ENCODE measurements at regions not wholly inside any gene's neighbourhood (a gene's known extent, or its start where the extent isn't known, plus 50 kb on each side); places are given as distances from the start of the nearest gene placed in this dataset.
A peak's percentile ranks its signal among the peaks of the same experiment; 100 is the strongest.
"Not testable (repeated sequence)": the region's sequence is repeated elsewhere in the genome, so short reads cannot be mapped to it uniquely, and the experiment has no call there.

DNA sequence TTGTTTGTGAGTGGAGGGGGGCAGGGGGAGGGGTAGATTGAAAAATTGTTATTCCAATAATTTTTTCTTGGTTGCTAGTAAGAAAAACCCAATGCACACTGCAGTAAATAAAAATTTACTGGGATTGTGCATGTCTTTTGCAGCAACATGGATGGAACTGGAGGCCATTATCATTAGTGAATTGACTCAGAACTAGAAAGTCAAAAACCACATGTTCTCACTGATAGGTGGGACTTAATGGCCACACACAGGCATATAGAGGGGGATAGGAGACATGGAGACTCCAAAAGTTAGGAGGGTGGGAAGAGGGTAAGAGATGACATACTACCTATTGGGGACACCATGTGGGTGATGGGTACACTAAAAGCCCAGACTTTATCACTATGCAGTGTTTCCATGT, 67.2 kb downstream of the BUB3 start:
- H3K36me3 ChIP-seq (ENCODE audit: control insufficient read depth, insufficient read depth, low read length), result no peaks in the 10 kb centered on the region
- H3K9me3 Mint-ChIP-seq, result peaks cover 0 to 4% (median 2%) of the 10 kb centered on the region in 7 donors
- no peak overlapping the region for H3K4me3 ChIP-seq (ENCODE audit: low read depth, low read length)
- no peak for ATAC-seq (ENCODE audit: low read depth in 2 of 2)
- H3K27ac Mint-ChIP-seq, result no peak overlapping the region
- no peak for DNase-seq
- peaks cover 4 to 6% (median 5%) of the 10 kb centered on the region in 4 donors for H3K4me1 Mint-ChIP-seq
- H3K4me1 ChIP-seq (ENCODE audit: control insufficient read depth, insufficient read depth, low read length, poor library complexity, severe bottlenecking), result no peaks in the 10 kb centered on the region
- peaks cover 7% of the 10 kb centered on the region for H3K36me3 Mint-ChIP-seq
- H3K9me3 ChIP-seq (ENCODE audit: control insufficient read depth in 2 of 2, low read length in 2 of 2), result no peaks in the 10 kb centered on the region
- no peaks in the 10 kb centered on the region for H3K27me3 Mint-ChIP-seq
- H3K4me3 Mint-ChIP-seq, result no peak overlapping the region
- no peak overlapping the region for H3K27ac ChIP-seq (ENCODE audit: insufficient read depth, low read length, poor library complexity, severe bottlenecking)
- H3K27me3 ChIP-seq (ENCODE audit: control insufficient read depth, insufficient read depth, low read length), result no peaks in the 10 kb centered on the region

DNA sequence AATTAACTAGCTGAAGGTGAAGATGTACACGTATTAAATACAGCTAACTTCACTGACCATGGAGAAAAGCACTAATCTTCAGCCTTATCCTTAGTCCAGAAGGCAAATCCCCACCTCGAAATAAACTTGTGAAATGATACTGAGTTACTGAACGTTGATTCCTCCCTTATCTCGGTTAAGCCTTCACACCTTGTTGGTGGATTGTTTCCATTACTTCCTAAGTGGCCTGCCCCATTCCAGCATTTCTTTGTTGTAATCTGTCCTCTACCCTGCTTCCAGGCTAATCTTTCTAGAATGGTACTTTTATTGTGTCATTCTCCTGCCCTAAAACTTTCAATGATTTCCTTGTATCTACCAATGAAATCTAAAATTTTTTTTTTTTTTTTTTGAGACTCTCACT, 68.6 kb downstream of the BUB3 start:
- no peaks in the 10 kb centered on the region for H3K9me3 ChIP-seq (ENCODE audit: control insufficient read depth in 2 of 2, low read length in 2 of 2)
- ATAC-seq (ENCODE audit: low read depth in 2 of 2), result no peak
- H3K4me3 ChIP-seq (ENCODE audit: low read depth, low read length), result no peak overlapping the region
- Mint-ChIP-seq H3K27ac (no peak overlapping the region), H3K36me3 (peaks cover 7% of the 10 kb centered on the region), H3K9me3 (peaks cover 0 to 2% (median 0%) of the 10 kb centered on the region in 7 donors), H3K27me3 (no peaks in the 10 kb centered on the region), H3K4me1 (peaks cover 3 to 6% (median 5%) of the 10 kb centered on the region in 4 donors), H3K4me3 (no peak overlapping the region)
- no peaks in the 10 kb centered on the region for H3K27me3 ChIP-seq (ENCODE audit: control insufficient read depth, insufficient read depth, low read length)
- H3K36me3 ChIP-seq (ENCODE audit: control insufficient read depth, insufficient read depth, low read length), result no peaks in the 10 kb centered on the region
- H3K4me1 ChIP-seq (ENCODE audit: control insufficient read depth, insufficient read depth, low read length, poor library complexity, severe bottlenecking), result no peaks in the 10 kb centered on the region
- no peak overlapping the region for H3K27ac ChIP-seq (ENCODE audit: insufficient read depth, low read length, poor library complexity, severe bottlenecking)
- DNase-seq, result no peak

DNA sequence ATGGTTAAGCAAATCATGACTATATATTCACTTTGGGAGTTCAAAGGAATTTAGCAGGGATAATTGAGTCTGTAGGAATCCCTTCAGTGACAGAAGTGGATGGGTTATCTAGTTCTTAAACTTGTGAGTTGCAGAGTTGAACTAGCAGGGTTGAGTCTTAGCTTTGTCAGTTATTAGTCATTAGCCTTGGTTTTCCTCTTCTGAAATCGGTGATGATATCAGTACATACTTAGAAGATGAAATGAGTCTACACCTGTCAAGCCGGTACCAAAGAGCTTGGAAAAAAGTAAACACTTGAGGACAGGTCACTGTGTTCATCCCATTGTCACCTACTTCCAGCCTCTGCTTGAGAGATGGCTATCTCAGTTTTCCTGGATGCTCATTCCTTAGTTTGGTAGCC, 73.5 kb downstream of the BUB3 start:
- no peak overlapping the region for H3K4me3 ChIP-seq (ENCODE audit: low read depth, low read length)
- H3K4me3 Mint-ChIP-seq, result no peak overlapping the region

DNA sequence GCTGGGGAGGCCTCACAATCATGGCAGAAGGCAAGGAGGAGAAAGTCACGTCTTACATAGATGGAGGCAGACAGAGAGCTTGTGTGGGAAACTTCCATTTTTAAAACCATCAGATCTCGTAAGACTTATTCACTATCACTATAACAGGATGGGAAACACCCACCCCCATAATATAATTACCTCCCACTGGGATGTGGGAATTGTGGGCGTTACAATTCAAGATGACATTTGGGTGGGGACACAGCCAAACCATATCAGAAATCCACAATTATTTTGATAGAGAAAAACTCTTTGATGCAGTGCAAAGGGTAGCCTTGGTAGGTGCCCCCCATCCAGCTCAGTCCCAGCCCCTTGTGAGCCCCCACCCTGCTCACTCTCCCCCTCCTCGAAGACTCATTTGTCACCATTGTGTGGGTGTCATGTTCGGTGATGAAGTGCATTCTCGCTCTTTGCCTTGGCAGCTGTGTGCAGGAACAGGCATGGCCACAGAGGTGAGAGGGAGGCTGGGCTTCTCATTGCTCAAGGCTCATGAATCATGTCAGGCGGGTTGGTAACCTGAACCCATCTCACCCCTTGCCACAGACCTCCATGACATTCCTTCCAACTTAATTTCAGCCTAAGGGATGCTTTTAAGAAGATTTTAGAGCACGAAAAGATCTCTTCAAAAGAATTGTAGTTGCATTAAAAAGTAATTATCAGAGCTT, 75.9 kb downstream of the BUB3 start:
- peaks cover 31% of the 10 kb centered on the region for H3K36me3 Mint-ChIP-seq

More for the DNA sequence above, 73.5 kb downstream of the BUB3 start:
- Histone ChIP-seq H3K4me1 (ENCODE audit: control insufficient read depth, insufficient read depth, low read length, poor library complexity, severe bottlenecking) (no peaks in the 10 kb centered on the region), H3K27me3 (ENCODE audit: control insufficient read depth, insufficient read depth, low read length) (no peaks in the 10 kb centered on the region), H3K27ac (ENCODE audit: insufficient read depth, low read length, poor library complexity, severe bottlenecking) (no peak overlapping the region), H3K9me3 (ENCODE audit: control insufficient read depth in 2 of 2, low read length in 2 of 2) (no peaks in the 10 kb centered on the region), H3K36me3 (ENCODE audit: control insufficient read depth, insufficient read depth, low read length) (peaks cover 7% of the 10 kb centered on the region)
- Mint-ChIP-seq H3K36me3 (peaks cover 26% of the 10 kb centered on the region), H3K27ac (no peak overlapping the region), H3K27me3 (no peaks in the 10 kb centered on the region), H3K4me1 (peaks cover 0 to 7% (median 6%) of the 10 kb centered on the region in 4 donors), H3K9me3 (peaks cover 0 to 5% (median 3%) of the 10 kb centered on the region in 7 donors)
- DNase-seq (no peak), ATAC-seq (ENCODE audit: low read depth in 2 of 2) (no peak)

DNA sequence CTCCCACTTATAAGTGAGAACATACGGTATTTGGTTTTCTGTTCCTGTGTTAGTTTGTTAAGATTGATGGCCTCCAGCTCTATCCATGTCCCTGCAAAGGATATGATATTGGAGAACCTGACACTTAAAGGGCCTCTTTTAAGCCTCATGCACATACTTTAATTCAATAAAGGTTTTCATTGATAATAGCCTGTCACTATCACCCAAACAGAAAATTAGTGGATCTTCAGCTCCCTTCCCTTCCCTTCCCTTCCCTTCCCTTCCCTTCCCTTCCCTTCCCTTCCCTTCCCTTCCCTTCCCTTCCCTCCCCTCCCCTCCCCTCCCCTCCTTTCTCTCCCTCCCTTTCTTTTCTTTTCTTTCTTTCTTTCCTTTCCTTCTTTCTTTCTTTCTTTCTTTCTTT, 78.7 kb downstream of the BUB3 start:
- H3K36me3 Mint-ChIP-seq, result peaks cover 48% of the 10 kb centered on the region
- peaks cover 15 to 22% of the 10 kb centered on the region in 2 experiments for H3K9me3 ChIP-seq (ENCODE audit: control insufficient read depth in 2 of 2, low read length in 2 of 2)
- not testable (repeated sequence) for H3K4me1 Mint-ChIP-seq; H3K4me3 ChIP-seq (ENCODE audit: low read depth, low read length); H3K27me3 Mint-ChIP-seq; DNase-seq; H3K27ac Mint-ChIP-seq; H3K27ac ChIP-seq (ENCODE audit: insufficient read depth, low read length, poor library complexity, severe bottlenecking); H3K4me3 Mint-ChIP-seq; H3K4me1 ChIP-seq (ENCODE audit: control insufficient read depth, insufficient read depth, low read length, poor library complexity, severe bottlenecking); H3K36me3 ChIP-seq (ENCODE audit: control insufficient read depth, insufficient read depth, low read length); ATAC-seq (ENCODE audit: low read depth in 2 of 2); H3K27me3 ChIP-seq (ENCODE audit: control insufficient read depth, insufficient read depth, low read length)
- peaks cover 0 to 35% (median 10%) of the 10 kb centered on the region in 7 donors for H3K9me3 Mint-ChIP-seq

More for the DNA sequence above, 75.9 kb downstream of the BUB3 start:
- H3K4me1 Mint-ChIP-seq, result peaks cover 0 to 7% (median 3%) of the 10 kb centered on the region in 4 donors
- H3K9me3 Mint-ChIP-seq, result peaks cover 0 to 17% (median 7%) of the 10 kb centered on the region in 7 donors
- no peak for DNase-seq
- no peak for ATAC-seq (ENCODE audit: low read depth in 2 of 2)
- Histone ChIP-seq H3K36me3 (ENCODE audit: control insufficient read depth, insufficient read depth, low read length) (peaks cover 7% of the 10 kb centered on the region), H3K27me3 (ENCODE audit: control insufficient read depth, insufficient read depth, low read length) (no peaks in the 10 kb centered on the region), H3K9me3 (ENCODE audit: control insufficient read depth in 2 of 2, low read length in 2 of 2) (peaks cover 9 to 12% of the 10 kb centered on the region in 2 experiments), H3K4me3 (ENCODE audit: low read depth, low read length) (no peak overlapping the region), H3K27ac (ENCODE audit: insufficient read depth, low read length, poor library complexity, severe bottlenecking) (no peak overlapping the region), H3K4me1 (ENCODE audit: control insufficient read depth, insufficient read depth, low read length, poor library complexity, severe bottlenecking) (no peaks in the 10 kb centered on the region)
- no peak overlapping the region for H3K27ac Mint-ChIP-seq
- H3K4me3 Mint-ChIP-seq, result no peak overlapping the region
- no peaks in the 10 kb centered on the region for H3K27me3 Mint-ChIP-seq

DNA sequence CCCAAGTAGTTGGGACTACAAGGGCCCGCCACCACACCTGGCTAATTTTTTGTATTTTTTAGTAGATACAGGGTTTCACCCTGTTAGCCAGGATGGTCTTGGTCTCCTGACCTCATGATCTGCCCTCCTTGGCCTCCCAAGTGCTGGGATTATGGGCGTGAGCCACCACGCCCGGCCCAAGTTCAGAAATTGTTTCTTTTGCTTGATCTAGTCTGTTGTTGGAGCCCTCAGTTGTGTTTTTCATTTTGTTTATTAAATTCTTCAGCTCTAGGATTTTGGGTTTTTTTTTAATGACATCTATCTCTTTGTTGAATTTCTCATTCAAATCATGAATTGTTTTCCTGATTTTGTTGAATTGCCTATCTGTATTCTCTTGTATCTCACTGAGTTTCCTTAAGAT, 80.8 kb downstream of the BUB3 start:
- not testable (repeated sequence) for H3K27ac ChIP-seq (ENCODE audit: insufficient read depth, low read length, poor library complexity, severe bottlenecking); H3K4me3 ChIP-seq (ENCODE audit: low read depth, low read length); DNase-seq; H3K4me1 ChIP-seq (ENCODE audit: control insufficient read depth, insufficient read depth, low read length, poor library complexity, severe bottlenecking); H3K27me3 Mint-ChIP-seq; H3K36me3 ChIP-seq (ENCODE audit: control insufficient read depth, insufficient read depth, low read length); H3K27me3 ChIP-seq (ENCODE audit: control insufficient read depth, insufficient read depth, low read length); ATAC-seq (ENCODE audit: low read depth in 2 of 2); H3K4me3 Mint-ChIP-seq
- Mint-ChIP-seq H3K9me3 (peaks cover 0 to 36% (median 10%) of the 10 kb centered on the region in 7 donors), H3K27ac (peak overlapping the region in 2 of 3 donors; percentile 9 to 73), H3K4me1 (peaks cover 3 to 18% (median 7%) of the 10 kb centered on the region in 4 donors), H3K36me3 (peaks cover 49% of the 10 kb centered on the region)
- peaks cover 15 to 22% of the 10 kb centered on the region in 2 experiments for H3K9me3 ChIP-seq (ENCODE audit: control insufficient read depth in 2 of 2, low read length in 2 of 2)

DNA sequence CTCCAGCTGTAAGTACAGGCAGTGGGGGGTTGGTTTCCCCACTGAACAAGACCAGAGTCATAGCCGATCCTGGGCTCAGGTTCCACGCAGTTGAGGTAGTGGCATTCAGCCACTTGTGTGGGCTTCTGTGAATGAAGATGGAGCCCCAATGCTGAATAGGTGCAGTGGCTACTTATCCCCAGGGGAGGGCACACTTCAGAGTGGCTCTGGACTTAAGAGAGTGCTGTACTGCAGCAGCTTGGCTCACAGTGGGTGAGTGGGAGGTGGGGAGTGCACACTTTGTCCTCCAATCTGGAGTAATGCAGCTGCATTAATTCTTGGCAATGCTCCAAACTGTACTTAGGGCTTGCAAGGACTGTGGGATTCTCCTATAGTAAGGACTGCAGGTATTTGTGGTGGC, 81.9 kb downstream of the BUB3 start:
- Mint-ChIP-seq H3K4me3 (no peak overlapping the region), H3K36me3 (peaks cover 42% of the 10 kb centered on the region), H3K9me3 (peaks cover 0 to 36% (median 10%) of the 10 kb centered on the region in 7 donors), H3K27me3 (no peaks in the 10 kb centered on the region), H3K4me1 (peaks cover 4 to 30% (median 17%) of the 10 kb centered on the region in 4 donors), H3K27ac (no peak overlapping the region)
- Histone ChIP-seq H3K4me3 (ENCODE audit: low read depth, low read length) (no peak overlapping the region), H3K27ac (ENCODE audit: insufficient read depth, low read length, poor library complexity, severe bottlenecking) (no peak overlapping the region), H3K9me3 (ENCODE audit: control insufficient read depth in 2 of 2, low read length in 2 of 2) (peaks cover 15 to 22% of the 10 kb centered on the region in 2 experiments), H3K4me1 (ENCODE audit: control insufficient read depth, insufficient read depth, low read length, poor library complexity, severe bottlenecking) (peaks cover 7% of the 10 kb centered on the region), H3K36me3 (ENCODE audit: control insufficient read depth, insufficient read depth, low read length) (peaks cover 2% of the 10 kb centered on the region), H3K27me3 (ENCODE audit: control insufficient read depth, insufficient read depth, low read length) (no peaks in the 10 kb centered on the region)
- ATAC-seq (ENCODE audit: low read depth in 2 of 2) (no peak), DNase-seq (peak in 1 of 3 donors; percentile 28)

DNA sequence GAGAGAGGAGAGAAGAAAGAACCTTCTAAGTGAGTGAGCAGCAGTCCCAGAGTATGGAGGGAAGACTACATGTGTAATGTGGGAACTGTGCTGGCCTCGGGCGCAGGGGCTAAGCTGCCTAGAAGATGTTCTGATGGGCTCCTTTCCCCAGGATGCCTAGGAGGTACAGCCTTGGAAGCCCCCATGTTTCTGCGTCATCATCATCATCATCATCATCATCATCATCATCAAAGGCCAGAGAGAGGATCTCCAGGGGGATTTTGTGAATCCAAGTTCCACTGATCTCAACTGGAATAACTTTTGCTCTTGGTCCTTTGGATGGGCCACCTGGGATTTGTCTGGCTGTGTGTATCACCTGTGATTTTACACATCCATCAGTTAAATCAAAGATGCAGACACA, 86.0 kb downstream of the BUB3 start:
- ATAC-seq (ENCODE audit: low read depth in 2 of 2), result no peak
- Histone ChIP-seq H3K27me3 (ENCODE audit: control insufficient read depth, insufficient read depth, low read length) (no peaks in the 10 kb centered on the region), H3K4me1 (ENCODE audit: control insufficient read depth, insufficient read depth, low read length, poor library complexity, severe bottlenecking) (peaks cover 14% of the 10 kb centered on the region), H3K36me3 (ENCODE audit: control insufficient read depth, insufficient read depth, low read length) (no peaks in the 10 kb centered on the region), H3K27ac (ENCODE audit: insufficient read depth, low read length, poor library complexity, severe bottlenecking) (peak overlapping the region; percentile 96), H3K9me3 (ENCODE audit: control insufficient read depth in 2 of 2, low read length in 2 of 2) (peaks cover 4 to 8% of the 10 kb centered on the region in 2 experiments), H3K4me3 (ENCODE audit: low read depth, low read length) (no peak overlapping the region)
- Mint-ChIP-seq H3K27me3 (no peaks in the 10 kb centered on the region), H3K36me3 (peaks cover 25% of the 10 kb centered on the region), H3K4me3 (peak overlapping the region in 2 of 4 donors; percentile 21 to 47), H3K9me3 (peaks cover 0 to 17% (median 5%) of the 10 kb centered on the region in 7 donors), H3K27ac (peak overlapping the region; percentile 99), H3K4me1 (peaks cover 7 to 50% (median 38%) of the 10 kb centered on the region in 4 donors)
- no peak for DNase-seq
